Neural cell (in vitro differentiated cells): ENCODE measurements at regions not wholly inside any gene's neighbourhood (a gene's known extent, or its start where the extent isn't known, plus 50 kb on each side); places are given as distances from the start of the nearest gene placed in this dataset.

Experiments used
- H2AFZ ChIP-seq: fragments of 200-600, 300-800 bp; sonication (generic), shearing (Covaris generic); 2 replicates; pipeline ENCODE4 v1.6.0; 2014; ENCODE audit warnings: low read depth, mild to moderate bottlenecking, antibody characterized with exemption, low read length, moderate library complexity
- H3F3A ChIP-seq: fragments of 200-600 bp; shearing (Covaris generic); 2 replicates; pipeline ENCODE4 v1.6.1; 2016; ENCODE audit warnings: mild to moderate bottlenecking, moderate library complexity, mixed read lengths, antibody characterized with exemption, low read length; ENCODE audit not compliant: insufficient read depth, poor library complexity, severe bottlenecking
- H3K27ac ChIP-seq: fragments of 200-600, 300-800 bp; sonication (generic), shearing (Covaris generic); 2 replicates; pipeline ENCODE4 v1.5.1; 2014; ENCODE audit warnings: mild to moderate bottlenecking, low read length, moderate library complexity
- H3K27me3 ChIP-seq: fragments of 300-800, 200-600 bp; sonication (generic), shearing (Covaris generic); 2 replicates; pipeline ENCODE4 v1.6.0; 2014; ENCODE audit warnings: mild to moderate bottlenecking, low read depth, low read length, moderate library complexity; ENCODE audit not compliant: insufficient read depth
- H3K36me3 ChIP-seq: fragments of 300-800, 200-600 bp; sonication (generic), shearing (Covaris generic); 2 replicates; pipeline ENCODE4 v1.5.1; 2014; ENCODE audit warnings: mild to moderate bottlenecking, antibody characterized with exemption, low read length, moderate library complexity; ENCODE audit not compliant: insufficient read depth
- H3K4me2 ChIP-seq: fragments of 300-800, 200-600 bp; sonication (generic), shearing (Covaris generic); 2 replicates; pipeline ENCODE4 v1.6.0; 2014; ENCODE audit warnings: mild to moderate bottlenecking, low read length
- H3K4me3 ChIP-seq: fragments of 300-800, 200-600 bp; sonication (generic), shearing (Covaris generic); 2 replicates; pipeline ENCODE4 v1.5.1; 2014; ENCODE audit warnings: mild to moderate bottlenecking, low read length, moderate library complexity
- H3K79me2 ChIP-seq: fragments of 200-600 bp; shearing (Covaris generic); replicated peaks from 2 replicates; pipeline ENCODE4 v1.6.0; 2014; ENCODE audit warnings: mild to moderate bottlenecking, low read length, moderate library complexity; ENCODE audit not compliant: insufficient read depth
- H3K9ac ChIP-seq: fragments of 300-800, 200-600 bp; sonication (generic), shearing (Covaris generic); 2 replicates; pipeline ENCODE4 v1.6.1; 2016; ENCODE audit warnings: mild to moderate bottlenecking, low read length, mixed read lengths
- H3K9me2 ChIP-seq: fragments of 200-600 bp; shearing (Covaris generic); 2 replicates; pipeline ENCODE4 v1.6.1; 2016; ENCODE audit warnings: mild to moderate bottlenecking, low read length, mixed read lengths; ENCODE audit not compliant: insufficient read depth
- H3K9me3 ChIP-seq: fragments of 200-600, 300-800 bp; sonication (generic), shearing (Covaris generic); 2 replicates; pipeline ENCODE4 v1.6.1; 2016; ENCODE audit warnings: mild to moderate bottlenecking, mixed run types, low read length, moderate library complexity, mixed read lengths
- H4K20me1 ChIP-seq: fragments of 200-600 bp; shearing (Covaris generic); 2 replicates; pipeline ENCODE4 v1.6.1; 2016; ENCODE audit warnings: mild to moderate bottlenecking, mixed run types; ENCODE audit not compliant: insufficient read depth
- CTCF ChIP-seq: fragments of 450-650 bp; IDR thresholded peaks from 2 replicates; pipeline ENCODE4 v1.5.1; 2014; ENCODE audit warnings: antibody characterized with exemption, mild to moderate bottlenecking, moderate library complexity; ENCODE audit not compliant: poor library complexity, severe bottlenecking
- EP300 ChIP-seq: fragments of 450-650 bp; conservative IDR thresholded peaks from 2 replicates; pipeline ENCODE4 v1.6.1; 2014; ENCODE audit warnings: antibody characterized with exemption, mild to moderate bottlenecking, moderate library complexity; ENCODE audit not compliant: poor library complexity, severe bottlenecking
- EZH2 ChIP-seq: fragments of 200-600, 300-800 bp; shearing (Covaris generic), sonication (generic); IDR thresholded peaks from 2 replicates; pipeline ENCODE4 v1.6.1; 2014; ENCODE audit warnings: antibody characterized with exemption, low read length, borderline replicate concordance, mild to moderate bottlenecking; ENCODE audit not compliant: insufficient read depth, poor library complexity, severe bottlenecking
- MXI1 ChIP-seq: fragments of 450-650 bp; conservative IDR thresholded peaks from 2 replicates; pipeline ENCODE4 v1.6.1; 2014; ENCODE audit warnings: antibody characterized with exemption, mild to moderate bottlenecking; ENCODE audit not compliant: poor library complexity, severe bottlenecking
- POLR2AphosphoS5 ChIP-seq: IDR thresholded peaks from 2 replicates; pipeline ENCODE4 v1.6.1; 2012
- RAD21 ChIP-seq: fragments of 450-650 bp; conservative IDR thresholded peaks from 2 replicates; pipeline ENCODE4 v1.6.1; 2014; ENCODE audit warnings: antibody characterized with exemption, mild to moderate bottlenecking, moderate library complexity
- REST ChIP-seq: IDR thresholded peaks from 2 replicates; pipeline ENCODE4 v1.6.1; 2012; ENCODE audit warnings: borderline replicate concordance
- SMC3 ChIP-seq: fragments of 450-650 bp; conservative IDR thresholded peaks from 2 replicates; pipeline ENCODE4 v1.6.1; 2014; ENCODE audit warnings: antibody characterized with exemption, mild to moderate bottlenecking, moderate library complexity; ENCODE audit not compliant: poor library complexity
- TAF1 ChIP-seq: IDR thresholded peaks from 2 replicates; pipeline ENCODE4 v1.6.1; 2012; ENCODE audit warnings: low read depth

- TF ChIP-seq CTCF: no peak
- TF ChIP-seq TAF1: no peak
- TF ChIP-seq EZH2: no peak
- TF ChIP-seq POLR2AphosphoS5: no peak
- H3K27me3 ChIP-seq: no peaks in the 10 kb centered on the region
- no peak overlapping the region for H3K27ac ChIP-seq
- H3K36me3 ChIP-seq: no peaks in the 10 kb centered on the region
- no peak overlapping the region for H2AFZ ChIP-seq
- H3K9me3 ChIP-seq: peaks cover 5% of the 10 kb centered on the region
- no peaks in the 10 kb centered on the region for H3F3A ChIP-seq
- no peaks in the 10 kb centered on the region for H3K79me2 ChIP-seq
- no peaks in the 10 kb centered on the region for H3K9me2 ChIP-seq
- H3K4me3 ChIP-seq: no peak overlapping the region
- no peak overlapping the region for H3K4me2 ChIP-seq
- H4K20me1 ChIP-seq: no peaks in the 10 kb centered on the region
- H3K9ac ChIP-seq: no peak overlapping the region
Measured at GRCh38 chr22:49290711-49291110, 537.0 kb downstream of the BRD1 start.

GRCh38 chr22:49289822-49290679 lies 537.6 kb downstream of the BRD1 start:
- Histone ChIP-seq H3K36me3 (no peaks in the 10 kb centered on the region), H3K9ac (no peak overlapping the region), H4K20me1 (no peaks in the 10 kb centered on the region), H3K9me3 (peaks cover 5% of the 10 kb centered on the region), H3F3A (no peaks in the 10 kb centered on the region), H3K27me3 (no peaks in the 10 kb centered on the region), H3K4me3 (no peak overlapping the region), H3K79me2 (no peaks in the 10 kb centered on the region), H2AFZ (no peak overlapping the region), H3K27ac (no peak overlapping the region), H3K9me2 (no peaks in the 10 kb centered on the region), H3K4me2 (no peak overlapping the region)
- TF ChIP-seq REST: no peak
- TF ChIP-seq EP300: no peak
- TF ChIP-seq POLR2AphosphoS5: no peak
- TF ChIP-seq CTCF: no peak
- TF ChIP-seq MXI1: no peak
- no peak for TF ChIP-seq EZH2
- TF ChIP-seq TAF1: no peak
- TF ChIP-seq SMC3: no peak
- no peak for TF ChIP-seq RAD21
